Ishikawa (cell line): ENCODE measurements at regions not wholly inside any gene's neighbourhood (a gene's known extent, or its start where the extent isn't known, plus 50 kb on each side); places are given as distances from the start of the nearest gene placed in this dataset.

Experiments
- CEBPB ChIP-seq: IDR thresholded peaks from 2 replicates; pipeline ENCODE4 v1.6.1; 2012
- EP300 ChIP-seq: IDR thresholded peaks from 2 replicates; pipeline ENCODE4 v1.6.1; 2012; ENCODE audit warnings: borderline replicate concordance
- FOXM1 ChIP-seq: IDR thresholded peaks from 2 replicates; pipeline ENCODE4 v1.6.1; 2012; ENCODE audit warnings: low read depth, borderline replicate concordance
- NFIC ChIP-seq: IDR thresholded peaks from 2 replicates; pipeline ENCODE4 v1.6.1; 2012
- RAD21 ChIP-seq: IDR thresholded peaks from 2 replicates; pipeline ENCODE4 v1.6.1; 2012; ENCODE audit warnings: low read depth
- REST ChIP-seq: IDR thresholded peaks from 2 replicates; pipeline ENCODE4 v1.6.1; 2012; ENCODE audit warnings: low read depth, mild to moderate bottlenecking

GRCh38 chr6:112416866-112417265 is 69.7 kb downstream of the RFPL4B start:
- TF ChIP-seq RAD21 = no peak
- no peak for TF ChIP-seq EP300
- no peak for TF ChIP-seq NFIC
- no peak for TF ChIP-seq FOXM1
- TF ChIP-seq REST = no peak
- no peak for TF ChIP-seq CEBPB
